HG03139 (cell line): ENCODE measurements at regions not wholly inside any gene's neighbourhood (a gene's known extent, or its start where the extent isn't known, plus 50 kb on each side); places are given as distances from the start of the nearest gene placed in this dataset.
"Not testable (repeated sequence)": the region's sequence is repeated elsewhere in the genome, so short reads cannot be mapped to it uniquely, and the experiment has no call there.

ENCODE experiments used
- ATAC-seq: cut with Tn5 transposase; IDR thresholded peaks from one replicate; pipeline ENCODE4 v1.9.1; 2021; ENCODE audit not compliant: unreplicated experiment

DNA sequence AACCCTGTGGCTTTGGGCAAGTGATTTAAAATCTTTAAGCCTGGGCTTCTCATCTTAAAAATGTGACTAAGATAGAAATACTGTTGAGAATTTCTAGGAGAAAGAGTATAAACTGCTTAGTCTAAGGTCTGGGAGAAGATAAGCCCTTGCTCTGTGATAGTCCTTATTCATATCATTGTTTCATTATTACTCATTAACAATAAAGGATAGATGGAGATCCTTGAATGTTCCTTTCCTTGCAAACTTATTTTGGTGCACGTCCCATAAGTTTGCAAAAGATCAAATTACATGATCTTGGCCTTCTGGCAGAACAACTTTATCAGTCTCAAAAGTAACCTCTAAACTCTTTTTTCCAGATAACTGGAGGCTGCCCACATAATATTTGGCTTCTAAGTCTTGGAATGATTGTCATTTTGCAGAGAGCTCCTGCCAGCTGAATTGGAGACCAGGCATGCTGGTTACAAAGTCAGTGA is 138.3 kb downstream of the FAM124B start:
- ATAC-seq: no peak

GRCh38 chr2:224261326-224261725 is 140.6 kb downstream of the FAM124B start:
- no peak for ATAC-seq

DNA sequence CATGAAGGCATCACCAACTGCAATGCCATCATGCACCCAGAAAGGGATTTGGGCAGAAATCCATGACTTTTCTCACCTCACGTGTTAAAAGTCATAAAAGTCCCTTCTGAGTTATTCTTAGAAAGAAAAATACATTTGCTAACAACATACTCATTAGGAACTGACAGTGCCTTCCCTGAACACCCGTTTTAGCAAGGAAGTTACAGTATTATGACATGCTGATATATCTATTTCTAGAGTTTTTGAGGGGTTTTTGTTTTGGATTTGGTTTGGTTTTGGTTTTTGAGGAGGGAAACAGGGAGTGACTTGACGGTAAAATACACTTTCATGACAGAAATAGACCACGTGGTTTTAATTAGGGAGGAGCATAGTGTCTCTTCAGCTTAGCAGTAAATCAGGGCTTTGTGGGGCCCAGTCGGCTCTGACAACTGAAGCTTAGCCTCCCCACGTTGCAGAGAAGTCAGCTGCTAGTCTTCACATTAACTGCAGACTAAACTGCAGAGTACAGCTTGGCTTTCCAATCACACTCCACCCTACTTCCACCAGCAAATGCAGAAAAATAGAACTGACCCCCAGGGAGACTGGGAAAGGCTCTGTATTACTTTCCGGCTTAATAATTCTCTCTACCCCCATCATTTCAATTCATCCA is 141.4 kb downstream of the FAM124B start:
- ATAC-seq: no peak

DNA sequence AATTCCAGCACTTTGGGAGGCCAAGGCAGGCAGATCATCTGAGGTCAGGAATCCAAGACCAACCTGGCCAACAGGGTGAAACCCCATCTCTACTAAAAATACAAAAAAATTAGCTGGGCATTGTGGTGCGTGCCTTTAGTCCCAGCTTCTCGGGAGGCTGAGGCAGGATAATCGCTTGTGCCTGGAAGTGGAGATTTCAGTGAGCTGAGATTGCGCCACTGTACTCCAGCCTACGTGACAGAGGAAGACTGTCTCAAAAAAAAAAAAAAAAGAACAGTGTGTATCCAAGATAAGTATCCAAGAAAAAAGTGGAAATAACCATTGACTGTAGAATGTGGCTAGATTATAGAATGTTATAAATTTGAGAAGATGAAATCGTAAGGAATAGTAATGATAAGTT is 142.1 kb downstream of the FAM124B start:
- ATAC-seq: no peak

GRCh38 chr2:224258059-224258458 is 143.8 kb downstream of the FAM124B start:
- no peak for ATAC-seq

GRCh38 chr2:224257156-224257555 is 144.8 kb downstream of the FAM124B start:
- ATAC-seq: no peak

- no peak for ATAC-seq
Observed at GRCh38 chr2:224253464-224253863, 148.4 kb downstream of the FAM124B start.

DNA sequence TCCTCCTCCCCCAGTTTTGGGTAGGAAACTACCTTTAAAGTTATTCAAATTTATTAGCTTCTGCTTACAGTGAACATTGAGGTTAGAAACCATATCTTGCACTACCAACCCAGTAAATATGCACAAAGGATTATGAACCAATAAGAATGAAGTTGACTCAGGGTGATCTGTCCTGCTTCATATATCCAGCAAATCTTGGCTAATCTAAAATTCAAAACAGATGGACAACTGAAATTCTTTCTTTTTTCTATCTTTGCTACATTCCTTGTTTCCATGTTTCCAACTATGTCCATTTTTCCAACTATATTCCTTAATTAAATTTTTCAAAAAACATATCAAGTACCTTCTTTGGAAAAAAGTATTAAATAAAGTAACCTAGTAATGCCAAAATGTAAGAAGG is 149.3 kb downstream of the FAM124B start:
- no peak for ATAC-seq

DNA sequence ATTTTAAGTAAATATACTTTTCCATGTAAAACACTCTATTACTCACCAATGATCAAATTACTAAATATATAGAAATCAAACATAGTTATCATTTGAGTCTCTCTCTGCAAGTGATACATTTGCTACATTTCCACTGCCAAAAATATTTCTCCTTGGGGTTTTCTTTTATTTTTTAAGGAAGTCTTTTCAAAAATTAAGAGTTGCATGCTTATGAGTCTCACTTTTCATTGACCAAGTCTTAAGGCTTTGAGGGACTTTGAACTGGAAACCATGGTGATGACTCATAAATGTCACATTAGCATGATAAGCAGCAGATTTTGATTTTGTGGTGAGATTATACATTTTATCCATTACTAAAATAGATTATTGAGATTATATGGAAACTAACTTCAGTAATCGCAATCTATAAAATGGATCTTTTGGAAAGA is 152.9 kb downstream of the FAM124B start:
- ATAC-seq: no peak

GRCh38 chr2:224242561-224242960 is 159.3 kb downstream of the FAM124B start:
- ATAC-seq: no peak

GRCh38 chr2:224241812-224242211 is 160.1 kb downstream of the FAM124B start:
- no peak for ATAC-seq

DNA sequence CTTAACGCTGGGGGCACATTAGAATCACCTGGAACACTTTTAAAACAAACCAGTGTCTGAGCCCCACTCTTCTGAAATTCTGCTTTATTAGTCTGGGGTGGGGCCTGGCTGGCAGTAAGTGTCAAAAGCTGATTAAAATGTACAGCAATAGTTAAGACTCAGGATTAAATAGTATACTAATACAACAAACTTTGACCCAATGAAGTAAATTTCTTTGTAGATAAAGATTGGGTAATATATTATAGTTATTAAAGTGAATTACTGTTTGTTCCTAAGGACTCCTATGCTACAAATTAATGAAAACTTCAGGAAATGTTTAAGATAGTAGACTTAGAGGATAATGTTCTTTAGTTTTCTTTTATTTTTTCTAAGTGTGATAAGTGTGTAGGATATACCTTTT is 160.9 kb downstream of the FAM124B start:
- ATAC-seq: no peak

DNA sequence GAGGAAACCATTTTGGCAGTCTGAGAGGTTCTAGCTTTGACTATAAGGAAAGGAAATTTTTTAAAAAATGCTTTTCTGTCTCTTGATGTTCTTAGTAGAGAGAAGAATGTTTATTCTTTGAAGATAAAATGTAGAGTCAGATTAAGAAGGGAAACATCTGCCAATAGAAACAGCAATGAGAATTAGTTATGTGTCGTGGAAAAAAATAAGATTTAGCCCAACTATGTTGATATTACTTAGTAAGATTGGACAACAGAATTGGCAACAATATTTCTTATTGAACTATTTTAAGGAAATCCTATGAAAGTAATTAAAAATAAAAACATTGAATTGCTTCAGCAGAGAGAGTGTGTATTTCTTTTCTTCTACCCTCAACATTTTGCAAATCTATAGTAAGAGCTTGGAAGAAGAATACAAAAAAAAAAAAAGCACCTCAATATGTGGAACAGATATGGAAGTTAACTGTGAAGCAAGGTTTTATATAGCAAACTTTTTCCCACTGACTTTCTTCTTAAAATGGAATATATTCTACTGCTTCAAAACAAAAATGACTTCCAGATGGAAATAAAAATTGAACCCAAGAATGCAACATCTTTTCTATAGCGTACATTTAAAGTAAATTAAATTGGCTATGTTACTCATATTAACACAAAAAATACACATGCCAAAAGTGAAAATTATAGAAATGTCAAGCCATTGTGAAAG is 177.9 kb downstream of the FAM124B start:
- ATAC-seq: no peak

DNA sequence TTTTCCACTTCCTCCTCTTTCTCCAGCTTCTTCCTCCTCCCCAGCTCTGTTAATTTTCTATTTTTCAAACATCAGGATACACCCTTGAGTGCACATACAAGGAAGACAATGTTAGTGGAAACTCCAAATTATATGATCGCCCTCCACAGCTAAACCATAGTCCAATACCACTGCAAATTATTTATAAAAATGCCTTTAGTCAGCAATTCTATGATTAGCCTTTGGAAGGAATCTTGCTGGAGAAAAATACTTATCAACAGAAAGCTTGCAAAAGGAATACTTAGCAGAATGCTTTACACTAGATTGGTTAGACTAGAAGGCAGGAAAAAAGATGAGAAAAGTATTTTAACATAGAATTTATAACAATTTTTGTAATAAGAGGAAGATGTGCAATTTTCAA is 178.9 kb downstream of the FAM124B start:
- ATAC-seq: no peak

DNA sequence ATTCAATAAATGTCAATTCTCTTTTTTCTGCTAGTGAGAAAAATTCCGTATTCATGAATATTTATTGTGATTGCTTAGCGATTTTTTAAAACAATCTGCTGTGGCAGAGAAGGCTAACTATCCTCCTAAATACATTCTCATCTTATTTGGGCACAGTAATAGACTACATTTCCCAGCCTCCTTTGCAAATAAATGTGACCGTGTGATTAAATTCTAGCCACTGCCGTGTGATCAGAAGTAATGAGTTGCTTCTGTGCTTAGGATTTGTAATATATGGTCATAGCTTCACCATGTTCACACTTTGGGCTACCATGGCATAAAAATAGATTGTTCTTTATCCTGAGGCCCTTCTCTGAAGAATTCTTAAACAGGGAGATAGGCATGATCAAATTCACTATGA is 179.6 kb downstream of the FAM124B start:
- ATAC-seq: no peak

- ATAC-seq: no peak
Observed at GRCh38 chr2:224221455-224221913, 180.4 kb downstream of the FAM124B start.

GRCh38 chr2:224220586-224221255 is 181.2 kb downstream of the FAM124B start:
- no peak for ATAC-seq

- no peak for ATAC-seq
Observed at GRCh38 chr2:224219781-224220180, 180.7 kb upstream of the SERPINE2 start.

- no peak for ATAC-seq
Observed at GRCh38 chr2:224217962-224218347, 178.9 kb upstream of the SERPINE2 start.

GRCh38 chr2:224217233-224217961 is 178.3 kb upstream of the SERPINE2 start:
- ATAC-seq: no peak

- not testable (repeated sequence) for ATAC-seq
Observed at GRCh38 chr2:224215611-224216010, 176.5 kb upstream of the SERPINE2 start.
